ENCODE measurements at regions not wholly inside any gene's neighbourhood (a gene's known extent, or its start where the extent isn't known, plus 50 kb on each side); places are given as distances from the start of the nearest gene placed in this dataset.
A peak's percentile ranks its signal among the peaks of the same experiment; 100 is the strongest.
"Not testable (repeated sequence)": the region's sequence is repeated elsewhere in the genome, so short reads cannot be mapped to it uniquely, and the experiment has no call there.

GRCh38 chr11:69912911-69913451 lies 93.8 kb upstream of the FGF3 start:
- peaks cover 18 to 68% of the 10 kb centered on the region in 2 donors for H3K27me3 Mint-ChIP-seq
- H3K36me3 Mint-ChIP-seq (ENCODE audit: insufficient read depth) = no peaks in the 10 kb centered on the region
- no peak for ATAC-seq (replicated peaks)
- no peak overlapping the region for H3K27ac Mint-ChIP-seq
- H3K4me3 Mint-ChIP-seq = no peak overlapping the region
- H3K9me3 Mint-ChIP-seq = no peaks in the 10 kb centered on the region
- peaks cover 0 to 3% of the 10 kb centered on the region in 2 donors for H3K4me1 Mint-ChIP-seq (ENCODE audit: low read depth in 2 of 2)
- no peak for DNase-seq

GRCh38 chr11:69913591-69914285 lies 94.5 kb upstream of the FGF3 start:
- ATAC-seq (replicated peaks) (no peak), DNase-seq (no peak)
- H3K4me1 Mint-ChIP-seq (ENCODE audit: low read depth in 2 of 2) = peaks cover 0 to 3% of the 10 kb centered on the region in 2 donors
- H3K27me3 Mint-ChIP-seq = peaks cover 18 to 61% of the 10 kb centered on the region in 2 donors
- no peak overlapping the region for H3K27ac Mint-ChIP-seq
- no peaks in the 10 kb centered on the region for H3K36me3 Mint-ChIP-seq (ENCODE audit: insufficient read depth)
- H3K4me3 Mint-ChIP-seq = no peak overlapping the region
- H3K9me3 Mint-ChIP-seq = no peaks in the 10 kb centered on the region

DNA sequence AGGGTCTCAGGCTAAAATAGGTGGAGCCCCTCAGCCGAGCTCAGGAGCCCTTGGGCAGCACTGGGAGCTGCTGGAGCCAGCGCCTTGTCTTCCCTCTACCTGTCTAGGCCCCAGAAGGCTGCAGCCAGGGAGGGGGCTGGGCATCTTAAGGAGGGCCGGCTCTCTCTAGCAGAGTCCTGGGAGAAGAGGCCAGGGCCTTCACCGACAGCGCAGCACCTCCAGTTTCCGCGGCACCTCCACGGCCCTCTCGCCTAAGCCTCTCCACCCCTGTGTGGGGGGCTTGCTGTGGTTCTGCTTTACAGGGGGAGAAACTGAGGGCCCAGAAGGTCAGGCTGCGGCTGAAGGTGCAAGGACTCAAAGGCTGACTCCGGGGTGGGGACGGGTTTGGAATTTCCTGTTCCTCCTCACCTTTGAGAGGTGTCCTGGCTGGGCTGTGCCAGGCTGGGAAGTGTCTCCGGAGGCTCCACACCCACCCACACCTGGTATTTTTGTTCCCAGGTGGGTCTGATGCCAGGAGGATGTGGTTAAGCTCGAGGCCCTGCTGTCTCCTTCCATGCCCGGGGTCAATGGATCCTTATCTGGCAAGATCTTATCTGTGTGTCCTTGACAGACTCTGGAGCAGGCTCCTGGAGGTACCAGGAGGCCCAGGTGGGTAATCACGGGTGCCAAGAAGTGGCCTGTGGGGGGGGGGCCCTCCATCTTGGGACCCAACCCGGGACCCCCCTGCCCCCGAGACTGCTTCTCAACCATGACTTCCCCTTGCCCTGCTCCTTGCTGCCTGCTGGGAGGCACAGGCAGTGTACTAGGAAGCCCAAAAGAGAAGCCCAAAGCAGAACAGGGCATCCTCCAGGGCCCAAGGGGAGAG lies 95.3 kb upstream of the FGF3 start:
- H3K4me1 Mint-ChIP-seq (ENCODE audit: low read depth in 2 of 2) = peaks cover 3 to 6% of the 10 kb centered on the region in 2 donors
- H3K36me3 Mint-ChIP-seq (ENCODE audit: insufficient read depth) = no peaks in the 10 kb centered on the region
- no peak overlapping the region for H3K4me3 Mint-ChIP-seq
- DNase-seq = no peak
- no peak overlapping the region for H3K27ac Mint-ChIP-seq
- no peak for ATAC-seq (replicated peaks)
- peaks cover 22 to 59% of the 10 kb centered on the region in 2 donors for H3K27me3 Mint-ChIP-seq
- no peaks in the 10 kb centered on the region for H3K9me3 Mint-ChIP-seq

GRCh38 chr11:69915151-69915500 lies 95.9 kb upstream of the FGF3 start:
- Mint-ChIP-seq H3K36me3 (ENCODE audit: insufficient read depth) (no peaks in the 10 kb centered on the region), H3K27ac (no peak overlapping the region), H3K4me3 (no peak overlapping the region), H3K9me3 (no peaks in the 10 kb centered on the region), H3K4me1 (ENCODE audit: low read depth in 2 of 2) (peaks cover 3 to 7% of the 10 kb centered on the region in 2 donors), H3K27me3 (peaks cover 24 to 61% of the 10 kb centered on the region in 2 donors)
- ATAC-seq (replicated peaks) (no peak), DNase-seq (no peak)

DNA sequence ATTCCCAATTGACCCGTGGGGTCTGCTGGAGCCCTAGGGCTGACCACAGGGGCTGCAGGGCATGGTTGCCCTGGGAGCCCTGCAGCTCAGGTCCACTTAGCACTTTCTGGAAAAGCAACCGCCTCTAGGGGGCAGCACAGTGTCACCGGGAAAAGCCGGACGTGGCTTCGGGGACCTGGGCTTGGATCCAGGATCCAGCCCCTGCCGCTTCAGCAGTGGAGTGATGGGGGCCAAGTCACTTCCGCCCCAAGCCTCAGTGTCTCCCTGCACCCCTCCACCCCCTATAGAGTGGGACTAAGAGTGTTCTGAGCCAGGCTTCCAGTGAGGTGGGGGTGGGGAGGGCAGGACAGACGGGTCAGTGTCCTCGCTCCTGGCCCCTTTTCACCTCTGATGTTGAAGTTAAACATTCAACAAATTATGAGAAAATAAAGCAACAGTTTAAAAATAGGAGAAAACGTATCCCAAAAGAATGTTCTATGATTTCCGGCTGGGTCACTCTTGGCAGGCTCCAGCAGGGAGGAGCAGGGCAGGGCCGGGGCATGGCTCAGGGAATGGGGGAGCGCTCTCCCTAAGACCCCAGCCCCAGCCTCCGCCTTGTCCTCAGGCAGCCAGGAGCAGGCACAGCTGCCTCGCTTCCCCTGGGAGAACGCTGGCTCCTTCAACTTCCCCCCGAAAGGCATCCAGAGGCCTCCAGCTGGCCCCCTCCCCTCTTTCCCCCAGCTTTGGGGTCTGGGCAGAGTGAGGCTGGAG lies 96.5 kb upstream of the FGF3 start:
- H3K4me3 Mint-ChIP-seq = no peak overlapping the region
- ATAC-seq (replicated peaks) = no peak
- peaks cover 24 to 58% of the 10 kb centered on the region in 2 donors for H3K27me3 Mint-ChIP-seq
- no peak overlapping the region for H3K27ac Mint-ChIP-seq
- peak in 1 of 3 experiments; percentile 15 for DNase-seq
- H3K36me3 Mint-ChIP-seq (ENCODE audit: insufficient read depth) = no peaks in the 10 kb centered on the region
- H3K9me3 Mint-ChIP-seq = no peaks in the 10 kb centered on the region
- peaks cover 3 to 7% of the 10 kb centered on the region in 2 donors for H3K4me1 Mint-ChIP-seq (ENCODE audit: low read depth in 2 of 2)

- Mint-ChIP-seq H3K27ac (peak overlapping the region in 1 of 2 donors; percentile 42), H3K27me3 (peaks cover 18 to 58% of the 10 kb centered on the region in 2 donors)
- H3K36me3 Mint-ChIP-seq (ENCODE audit: insufficient read depth); H3K9me3 Mint-ChIP-seq; ATAC-seq (replicated peaks); DNase-seq; H3K4me3 Mint-ChIP-seq; H3K4me1 Mint-ChIP-seq (ENCODE audit: low read depth in 2 of 2): not testable (repeated sequence)
Measured at GRCh38 chr11:69916251-69916649, 97.0 kb upstream of the FGF3 start.

DNA sequence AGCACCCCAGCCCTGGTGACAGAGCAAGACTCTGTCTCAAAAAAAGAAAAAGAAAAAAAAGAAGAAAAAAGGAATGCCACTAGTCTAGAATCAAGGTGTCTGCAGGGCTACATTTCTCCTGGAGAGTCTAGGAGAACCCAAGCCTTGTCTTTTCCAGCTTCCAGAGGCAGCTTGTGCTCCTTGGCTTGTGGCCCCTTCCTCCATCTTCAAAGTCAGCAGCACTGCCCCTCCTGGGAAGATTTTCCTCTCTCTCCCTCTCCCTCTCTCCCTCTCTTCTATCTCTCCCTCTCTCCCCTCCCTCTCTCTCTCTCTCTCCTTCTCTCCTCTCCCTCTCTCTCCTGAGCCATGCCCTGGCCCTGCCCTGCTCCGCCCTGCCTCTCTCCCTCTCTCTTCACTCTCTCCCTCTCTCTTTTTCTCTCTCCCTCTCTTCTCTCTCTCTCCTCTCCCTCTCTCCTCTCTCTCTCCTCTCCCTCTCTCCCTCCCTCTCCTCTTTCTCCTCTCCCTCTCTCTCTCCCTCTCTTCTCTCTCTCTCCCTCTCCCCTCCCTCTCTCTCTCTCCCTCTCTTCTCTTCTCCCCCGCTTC lies 97.7 kb upstream of the FGF3 start:
- H3K4me3 Mint-ChIP-seq = no peak overlapping the region
- H3K36me3 Mint-ChIP-seq (ENCODE audit: insufficient read depth) = no peaks in the 10 kb centered on the region
- DNase-seq = no peak
- H3K27ac Mint-ChIP-seq = peak overlapping the region in 1 of 2 donors; percentile 42
- ATAC-seq (replicated peaks) = no peak
- H3K4me1 Mint-ChIP-seq (ENCODE audit: low read depth in 2 of 2) = peaks cover 3 to 7% of the 10 kb centered on the region in 2 donors
- H3K9me3 Mint-ChIP-seq = no peaks in the 10 kb centered on the region
- peaks cover 18 to 58% of the 10 kb centered on the region in 2 donors for H3K27me3 Mint-ChIP-seq

DNA sequence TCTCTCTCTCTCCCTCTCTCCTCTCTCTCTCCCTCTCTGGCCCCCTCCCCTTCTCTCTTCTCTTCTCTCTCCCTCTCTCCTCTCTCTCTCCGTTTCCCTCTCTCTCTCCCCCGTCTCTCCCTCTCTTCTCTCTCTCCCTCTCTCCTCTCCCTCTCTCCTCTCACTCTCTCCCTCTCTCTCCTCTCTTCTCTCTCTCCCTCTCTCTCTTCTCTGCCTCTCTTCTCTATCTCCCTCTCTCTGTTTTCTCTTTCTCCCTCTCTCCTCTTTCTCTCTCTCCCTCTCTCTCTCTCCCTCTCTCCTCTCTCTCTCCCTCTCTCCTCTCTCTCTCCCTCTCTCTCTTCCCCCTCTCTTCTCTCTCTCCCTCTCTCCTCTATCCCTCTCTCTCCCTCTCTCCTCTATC lies 98.3 kb upstream of the FGF3 start:
- peaks cover 3 to 7% of the 10 kb centered on the region in 2 donors for H3K4me1 Mint-ChIP-seq (ENCODE audit: low read depth in 2 of 2)
- DNase-seq = no peak
- H3K27ac Mint-ChIP-seq = peak overlapping the region in 1 of 2 donors; percentile 2
- ATAC-seq (replicated peaks) = no peak
- no peaks in the 10 kb centered on the region for H3K36me3 Mint-ChIP-seq (ENCODE audit: insufficient read depth)
- no peak overlapping the region for H3K4me3 Mint-ChIP-seq
- peaks cover 18 to 58% of the 10 kb centered on the region in 2 donors for H3K27me3 Mint-ChIP-seq
- no peaks in the 10 kb centered on the region for H3K9me3 Mint-ChIP-seq

DNA sequence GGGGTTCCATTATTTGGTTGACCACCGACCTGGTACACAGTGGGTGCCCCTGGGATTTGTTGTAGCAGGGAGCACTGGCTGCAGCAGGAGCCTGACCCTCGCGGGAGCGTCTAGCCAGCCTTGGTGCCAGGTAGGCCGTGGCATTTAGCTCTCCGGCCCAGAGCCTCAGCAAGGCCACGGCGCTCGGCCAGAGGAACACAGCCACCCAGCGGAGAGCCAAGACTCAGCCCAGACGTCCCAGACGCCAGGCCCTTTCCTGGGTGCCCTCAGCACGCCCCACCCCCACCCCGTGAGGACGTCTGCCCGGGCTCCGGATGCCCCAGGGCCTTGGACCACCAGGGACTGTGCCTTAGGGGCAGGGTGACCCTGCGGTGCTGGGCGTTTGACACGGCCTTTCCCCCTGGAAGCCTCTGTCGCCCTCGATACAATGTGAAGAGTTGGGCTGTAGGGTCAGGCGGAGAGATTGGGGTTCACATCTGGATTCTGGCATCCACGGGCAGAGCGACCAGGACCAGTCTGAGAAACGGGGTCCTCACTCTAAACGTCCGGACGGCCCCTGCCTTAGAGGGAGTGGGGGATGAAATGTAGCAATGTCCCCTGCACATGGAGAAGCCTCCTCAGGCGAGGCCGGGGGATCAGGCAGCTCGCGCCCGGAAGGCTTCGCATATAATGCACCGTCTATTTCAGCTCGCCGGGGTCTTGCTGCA lies 99.2 kb upstream of the FGF3 start:
- ATAC-seq (replicated peaks) = no peak
- Mint-ChIP-seq H3K36me3 (ENCODE audit: insufficient read depth) (no peaks in the 10 kb centered on the region), H3K27ac (peak overlapping the region in 1 of 2 donors; percentile 2), H3K4me1 (ENCODE audit: low read depth in 2 of 2) (peaks cover 3 to 7% of the 10 kb centered on the region in 2 donors), H3K27me3 (peaks cover 26 to 58% of the 10 kb centered on the region in 2 donors), H3K9me3 (no peaks in the 10 kb centered on the region), H3K4me3 (no peak overlapping the region)
- DNase-seq = no peak

DNA sequence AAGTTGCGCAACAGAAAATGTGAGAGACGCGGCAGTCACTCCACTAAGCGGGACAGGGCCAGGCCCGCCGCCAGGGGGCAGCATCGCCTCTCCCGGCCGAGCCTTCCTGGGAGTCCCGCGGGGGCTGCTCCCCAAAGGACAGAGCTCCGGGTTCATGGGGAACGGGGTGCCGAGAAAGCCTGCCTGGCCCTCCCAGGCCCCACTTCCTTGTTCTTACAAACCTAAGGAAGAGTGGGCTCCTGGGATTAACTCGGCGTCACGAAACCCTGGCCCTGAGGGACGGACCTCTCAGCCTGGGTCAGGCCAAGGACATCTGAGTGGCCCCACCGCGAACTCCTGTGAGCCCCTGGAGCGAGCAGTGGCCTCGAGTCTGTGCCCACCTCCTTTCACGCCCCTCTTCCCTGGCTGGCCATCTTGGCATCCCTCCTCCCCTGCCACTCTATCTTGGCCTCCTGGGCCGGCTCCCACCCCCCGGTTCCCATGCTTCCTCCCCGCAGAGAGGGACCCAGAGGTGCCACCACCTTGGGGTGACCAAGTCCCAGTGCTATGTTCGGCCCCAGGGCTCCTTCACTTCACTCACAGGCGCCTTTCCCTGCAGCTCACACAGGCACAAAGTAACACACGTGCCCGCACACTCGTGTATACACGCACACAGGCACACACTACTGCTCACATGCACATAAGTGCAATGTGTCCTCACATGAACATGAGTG lies 99.9 kb upstream of the FGF3 start:
- Mint-ChIP-seq H3K27ac (peak overlapping the region in 1 of 2 donors; percentile 15), H3K4me1 (ENCODE audit: low read depth in 2 of 2) (peaks cover 3 to 7% of the 10 kb centered on the region in 2 donors), H3K9me3 (no peaks in the 10 kb centered on the region), H3K4me3 (no peak overlapping the region), H3K36me3 (ENCODE audit: insufficient read depth) (no peaks in the 10 kb centered on the region), H3K27me3 (peaks cover 33 to 64% of the 10 kb centered on the region in 2 donors)
- DNase-seq = peak; percentile 57 to 59 (median 58)
- ATAC-seq (replicated peaks) = peak; percentile 59

DNA sequence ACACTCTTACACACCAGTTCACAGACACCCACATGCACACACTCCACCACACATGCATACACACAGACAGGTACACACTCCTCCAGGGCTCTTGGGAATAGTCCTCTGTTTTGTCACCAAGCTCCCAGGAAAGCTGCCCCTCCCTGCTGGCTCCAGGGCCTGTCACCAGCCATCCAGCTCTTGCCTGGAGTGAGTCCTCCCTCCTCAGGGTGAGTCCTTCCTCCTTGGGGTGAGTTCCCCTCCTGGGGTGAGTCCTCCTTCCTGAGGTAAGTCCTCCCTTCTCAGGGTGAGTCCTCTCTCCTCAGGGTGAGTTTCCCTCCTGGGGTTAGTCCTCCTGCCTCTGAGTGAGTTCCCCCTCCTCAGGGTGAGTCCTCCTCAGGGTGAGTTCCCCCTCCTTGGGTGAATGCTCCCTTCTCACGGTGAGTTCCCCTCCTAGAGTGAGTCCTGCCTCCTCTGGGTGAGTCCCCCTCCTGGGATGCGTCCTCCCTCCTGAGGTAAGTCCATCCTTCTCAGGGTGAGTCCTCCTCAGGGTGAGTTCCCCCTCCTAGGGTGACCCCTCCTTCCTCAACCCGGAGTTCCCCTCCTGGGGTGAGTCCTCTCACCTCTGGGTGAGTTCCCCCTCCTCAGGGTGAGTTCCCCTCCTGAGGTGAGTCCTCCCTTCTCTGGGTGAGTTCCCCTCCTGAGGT lies 100.6 kb upstream of the FGF3 start:
- Mint-ChIP-seq H3K9me3 (no peaks in the 10 kb centered on the region), H3K4me1 (ENCODE audit: low read depth in 2 of 2) (peaks cover 3 to 7% of the 10 kb centered on the region in 2 donors), H3K27ac (peak overlapping the region in 1 of 2 donors; percentile 15), H3K27me3 (peaks cover 40 to 64% of the 10 kb centered on the region in 2 donors), H3K36me3 (ENCODE audit: insufficient read depth) (no peaks in the 10 kb centered on the region), H3K4me3 (no peak overlapping the region)
- no peak for DNase-seq
- no peak for ATAC-seq (replicated peaks)
